Activated CD4-positive, alpha-beta T cell treated with anti-CD3 and anti-CD28 coated beads, Interleukin-2, Interleukin-6, amounts not matched to agents 100 ng/mL and 50 ng/mL, durations not matched to agents 16 hours and 8 hours (primary cell): ENCODE measurements at regions not wholly inside any gene's neighbourhood (a gene's known extent, or its start where the extent isn't known, plus 50 kb on each side); places are given as distances from the start of the nearest gene placed in this dataset.
"Not testable (repeated sequence)": the region's sequence is repeated elsewhere in the genome, so short reads cannot be mapped to it uniquely, and the experiment has no call there.

Source experiments
- DNase-seq: peaks from one replicate; pipeline ENCODE4 v3.0.0-alpha.2; 2020

GRCh38 chr12:77249892-77250291, 184.5 kb upstream of the E2F7 start:
- no peak for DNase-seq

DNA sequence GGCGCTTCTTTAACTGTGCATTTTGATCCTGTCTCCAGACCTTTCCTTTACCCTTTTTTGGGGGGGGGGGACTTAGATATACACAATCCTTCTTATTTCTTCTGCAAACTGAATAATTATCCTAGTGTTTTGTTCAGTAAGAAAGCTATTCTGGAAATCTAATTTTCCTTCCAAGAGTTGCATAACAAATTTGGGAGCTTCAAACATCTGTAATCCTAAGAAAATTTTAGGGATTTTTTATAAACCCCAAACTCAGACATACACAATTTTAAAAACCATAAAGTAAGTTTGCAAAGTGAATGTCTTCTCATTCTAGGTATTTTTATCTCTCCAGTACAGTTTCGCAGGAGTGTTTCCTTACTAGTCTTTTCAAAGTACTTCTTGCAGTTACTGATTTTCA, 182.7 kb upstream of the E2F7 start:
- no peak for DNase-seq

- no peak for DNase-seq
Measured at GRCh38 chr12:77247542-77247941, 182.2 kb upstream of the E2F7 start.

- DNase-seq = no peak
Measured at GRCh38 chr12:77243345-77243744, 178.0 kb upstream of the E2F7 start.

- DNase-seq = no peak
Measured at GRCh38 chr12:77239617-77240016, 174.2 kb upstream of the E2F7 start.

- no peak for DNase-seq
Measured at GRCh38 chr12:77238335-77238734, 173.0 kb upstream of the E2F7 start.

DNA sequence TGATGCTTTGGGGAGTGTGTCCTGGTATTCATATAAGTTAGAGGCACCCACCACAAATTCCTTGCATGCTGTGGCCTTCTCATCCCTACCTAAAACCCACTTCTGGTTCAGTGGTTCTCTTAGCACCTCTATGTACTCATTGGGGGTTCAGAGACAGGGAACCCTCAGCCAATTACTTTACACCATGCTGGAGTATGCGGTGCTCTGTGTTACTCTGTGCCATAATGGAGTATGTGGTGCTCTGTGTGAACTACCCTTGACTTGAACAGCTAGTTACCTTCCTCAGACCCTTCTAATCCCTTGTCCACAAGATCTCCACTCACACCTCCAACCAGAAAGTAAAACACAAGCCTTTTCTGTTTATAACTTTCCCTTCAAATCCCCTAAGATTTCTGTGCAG, 172.5 kb upstream of the E2F7 start:
- no peak for DNase-seq

DNA sequence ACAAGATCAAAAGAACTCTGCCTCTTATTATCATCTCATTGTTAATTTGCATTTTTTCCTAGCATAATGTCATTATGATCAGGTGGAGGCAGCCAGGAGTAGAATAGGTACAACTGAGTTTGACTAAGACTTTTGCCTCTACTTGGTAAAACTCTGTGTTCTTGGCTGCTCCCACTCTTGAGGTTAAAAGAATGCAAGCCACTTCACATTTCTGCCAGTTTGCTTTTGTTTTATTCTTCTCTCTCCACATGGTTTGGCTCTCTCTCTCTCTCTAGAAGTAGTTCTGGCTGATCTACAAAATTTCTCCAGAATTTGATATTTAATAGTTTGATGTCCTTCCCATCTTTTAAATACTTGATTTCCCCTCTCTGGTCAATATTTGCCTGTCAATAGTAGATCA, 170.7 kb upstream of the E2F7 start:
- DNase-seq = no peak

GRCh38 chr12:77232045-77232444, 166.7 kb upstream of the E2F7 start:
- DNase-seq = no peak

DNA sequence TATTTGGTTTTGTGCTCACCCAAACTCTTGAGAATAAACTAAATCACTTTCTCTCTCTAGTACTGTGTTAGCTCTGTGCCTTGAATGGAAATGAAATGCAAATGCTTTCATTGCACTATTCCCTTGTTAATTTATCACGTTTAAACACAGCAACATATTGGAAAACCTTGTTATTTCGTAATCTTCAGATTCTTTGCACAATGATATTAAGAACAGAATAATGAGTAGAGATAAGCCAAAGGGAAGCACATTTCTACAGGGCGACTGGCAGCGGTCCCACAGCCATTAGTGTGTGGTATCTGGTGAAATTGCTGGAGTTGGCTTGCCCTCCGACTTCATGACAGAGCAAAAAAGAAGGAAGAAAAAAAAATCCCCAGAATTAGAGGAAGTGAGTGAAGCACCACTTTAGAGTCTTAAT, 166.1 kb upstream of the E2F7 start:
- no peak for DNase-seq

DNA sequence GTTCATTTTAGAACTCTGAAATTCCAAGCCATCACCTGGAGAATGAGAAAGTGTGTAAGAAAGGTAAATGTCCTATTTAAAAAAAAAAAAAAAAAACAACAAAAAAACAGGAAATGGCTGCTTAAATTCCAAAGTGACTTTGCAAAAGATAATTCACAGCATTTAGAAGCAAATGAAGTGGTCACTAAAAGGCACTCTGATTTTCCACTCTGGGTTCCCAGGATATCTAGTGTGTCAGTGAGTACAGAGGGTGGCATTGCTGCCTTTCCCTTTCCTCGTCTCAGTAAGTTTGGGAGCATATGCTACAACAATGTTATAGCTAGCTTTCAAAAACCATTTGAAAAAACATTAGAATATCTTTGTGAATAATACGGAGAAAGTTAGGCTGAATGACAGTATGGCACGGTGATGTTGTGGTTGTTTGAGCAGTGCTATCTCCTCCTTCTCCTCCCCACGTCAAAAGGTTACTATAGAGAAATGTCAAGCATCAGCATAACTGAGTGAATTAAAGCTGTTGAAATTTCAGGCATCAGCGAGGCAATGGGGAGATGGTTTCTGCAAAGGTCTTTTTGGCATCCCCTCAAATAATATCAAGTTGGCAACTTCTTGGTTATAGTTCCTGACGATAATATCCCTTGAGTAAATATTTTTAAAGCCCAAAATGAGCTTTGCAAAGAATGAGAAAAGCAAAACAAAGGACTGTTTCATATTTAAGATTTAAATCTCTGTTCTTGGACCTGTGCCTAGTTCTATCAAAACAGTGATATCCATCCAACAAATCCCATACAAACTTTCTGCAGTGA, 164.5 kb upstream of the E2F7 start:
- no peak for DNase-seq

DNA sequence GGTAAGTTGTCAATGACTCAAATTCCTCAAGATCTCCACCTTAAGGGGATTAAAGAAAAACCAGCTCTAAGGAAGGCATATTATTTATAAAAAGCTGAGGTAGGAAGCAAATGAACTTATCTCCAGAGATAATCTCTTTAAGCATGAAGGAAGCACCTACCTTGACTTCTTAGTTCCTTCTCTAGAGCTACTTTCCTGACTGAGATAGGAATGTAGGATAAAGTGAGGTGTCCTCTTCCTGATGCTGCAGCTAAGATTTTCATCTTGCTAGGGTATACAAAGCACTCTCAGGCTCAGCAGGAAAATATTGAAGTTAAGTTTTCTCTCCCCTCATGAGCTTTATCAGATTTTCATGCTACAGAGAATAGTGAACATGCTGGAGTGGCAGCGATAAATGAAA, 163.0 kb upstream of the E2F7 start:
- DNase-seq = no peak

GRCh38 chr12:77226368-77226767, 161.0 kb upstream of the E2F7 start:
- DNase-seq = no peak

DNA sequence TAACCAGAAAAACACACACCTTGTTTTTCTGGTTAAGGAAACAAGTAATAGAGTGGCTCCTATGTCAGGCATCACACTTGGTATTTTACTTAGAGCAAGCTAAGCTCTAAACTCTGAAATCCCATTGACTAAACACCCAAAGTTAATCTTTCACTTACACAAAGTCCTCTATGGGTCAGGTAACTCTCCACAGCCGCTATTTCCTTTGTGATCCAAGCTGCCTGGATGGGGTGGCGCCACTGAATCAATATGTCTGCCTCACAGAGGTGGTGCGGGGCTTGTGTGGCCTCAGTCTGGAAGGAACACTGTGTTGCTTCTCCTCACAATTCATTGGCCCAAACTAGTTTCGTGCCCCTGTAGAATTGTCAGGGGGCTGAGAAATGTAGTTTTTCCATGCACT, 160.0 kb upstream of the E2F7 start:
- DNase-seq = no peak

GRCh38 chr12:77224346-77224745, 159.0 kb upstream of the E2F7 start:
- DNase-seq = no peak

- no peak for DNase-seq
Measured at GRCh38 chr12:77222336-77222735, 157.0 kb upstream of the E2F7 start.

DNA sequence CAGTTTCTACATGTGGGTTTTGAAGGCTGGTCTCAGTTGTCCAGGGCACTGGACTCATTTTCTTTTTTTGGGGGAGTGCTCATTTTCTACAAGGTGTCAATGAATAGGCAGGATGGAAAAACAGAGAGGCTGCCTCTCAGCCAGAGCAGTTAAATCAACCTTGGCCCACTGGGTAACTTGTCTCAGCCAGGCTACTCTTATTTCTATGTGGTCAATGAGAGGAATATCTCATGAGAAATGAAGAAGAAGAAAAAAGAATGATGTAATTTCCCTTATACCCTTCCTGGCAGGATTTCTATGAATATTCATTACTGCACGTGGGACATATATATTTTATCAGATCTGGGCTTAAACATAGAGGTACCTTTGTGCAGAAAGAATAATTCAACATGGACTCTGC, 155.2 kb upstream of the E2F7 start:
- DNase-seq = no peak

DNA sequence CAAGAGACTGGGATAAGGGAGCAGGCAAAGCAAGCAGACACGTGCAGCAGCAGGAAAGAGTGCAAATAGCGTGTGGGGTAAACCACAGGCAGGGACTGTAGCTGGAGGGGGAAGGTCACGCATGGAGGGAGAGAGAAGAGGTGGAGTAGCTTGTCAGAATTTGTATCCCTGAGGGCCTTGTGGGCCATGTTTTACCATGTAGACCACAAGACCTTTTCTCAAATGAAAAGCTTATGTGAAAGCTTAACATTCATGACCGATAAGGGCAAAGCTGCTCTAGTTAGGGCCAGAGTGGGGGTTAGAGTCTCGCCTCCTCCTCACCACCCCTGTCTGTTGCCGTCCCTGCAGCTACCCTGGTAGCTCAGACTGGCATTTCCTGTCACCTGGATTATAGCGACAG, 152.9 kb upstream of the E2F7 start:
- no peak for DNase-seq

- not testable (repeated sequence) for DNase-seq
Measured at GRCh38 chr12:77216136-77216535, 150.8 kb upstream of the E2F7 start.

DNA sequence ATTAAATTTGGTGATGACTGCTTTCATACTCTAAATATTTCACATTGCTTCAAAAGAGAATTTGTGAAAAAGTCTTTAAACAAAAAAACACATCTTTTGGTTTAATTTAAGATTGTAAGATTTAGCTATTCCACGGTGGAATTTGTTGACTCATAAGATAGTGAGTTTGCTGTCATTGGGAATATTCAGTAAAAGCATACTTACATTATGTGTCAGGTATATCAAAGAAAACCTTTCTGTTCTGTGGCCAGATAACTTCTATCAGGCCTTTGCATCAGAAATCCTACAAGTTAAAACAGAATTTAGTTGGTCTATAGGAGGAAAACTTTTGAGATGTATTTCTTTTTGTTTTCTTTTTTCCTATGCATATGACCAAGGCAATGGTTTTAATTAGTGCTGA, 148.8 kb upstream of the E2F7 start:
- no peak for DNase-seq

GRCh38 chr12:77213319-77213718, 147.9 kb upstream of the E2F7 start:
- no peak for DNase-seq

- DNase-seq = no peak
Measured at GRCh38 chr12:77210724-77211123, 145.4 kb upstream of the E2F7 start.

GRCh38 chr12:77204083-77204482, 138.7 kb upstream of the E2F7 start:
- DNase-seq = no peak

- no peak for DNase-seq
Measured at GRCh38 chr12:77202457-77203060, 137.2 kb upstream of the E2F7 start.

- no peak for DNase-seq
Measured at GRCh38 chr12:77189901-77190416, 124.6 kb upstream of the E2F7 start.
